K562 (cell line): ENCODE measurements at regions not wholly inside any gene's neighbourhood (a gene's known extent, or its start where the extent isn't known, plus 50 kb on each side); places are given as distances from the start of the nearest gene placed in this dataset.

ENCODE experiments used
- ATAC-seq: fragments of 200-7000 bp; cut with Tn5 transposase; 3 replicates; pipeline ENCODE4 v1.9.1; 2020; ENCODE audit warnings: moderate library complexity
- BruUV-seq: library from RNA; stranded (reverse); fragments of 400-500 nt; replicated peaks from 2 replicates; lab custom pipeline; 2021; lab: Mats Ljungman, UMichigan
- CTCF ChIA-PET: fragments of 300-600 bp; formaldehyde crosslinking; extraction: SDS; loops from one replicate; lab custom pipeline; 2021; ENCODE audit warnings: low intra/inter-chr PET ratio; lab: Yijun Ruan, JAX
- POLR2A ChIA-PET: fragments of 300-600, 350-650 bp; sonication (Branson Sonifier 250); formaldehyde crosslinking; extraction: SDS; loops from one replicate; lab custom pipeline; 2021; ENCODE audit warnings: antibody characterized with exemption, inconsistent platforms; lab: Yijun Ruan, JAX
- DNase-seq, 4 experiments: peaks; one replicate each; pipeline versions ENCODE4 v3.0.0 to v3.0.0-alpha.2; 2011 to 2018; ENCODE audit warnings: low spot score in 3 of 4, mixed read lengths in 3 of 4; ENCODE audit errors: extremely low read depth in 1 of 4
- FAIRE-seq: peaks from 2 replicates; lab custom pipeline; 2011; peaks lifted over from hg19 to GRCh38; lab: Jason Lieb, UNC
- H2AFZ ChIP-seq: 2 replicates; pipeline ENCODE4 v1.6.0; 2011; ENCODE audit warnings: low read depth, low read length, control low read depth, inconsistent platforms
- H3K27ac ChIP-seq: fragments of 200-600 bp; 3 replicates; pipeline ENCODE4 v1.8.0; 2011; ENCODE audit warnings: low read depth, mild to moderate bottlenecking, control low read depth, inconsistent platforms, low read length, moderate library complexity, mixed read lengths; ENCODE audit errors: extremely low read depth
- H3K27me3 ChIP-seq, 2 experiments: fragments of 300-600 bp in 1 of 2; 2 replicates in 1 of 2; 3 replicates in 1 of 2; pipeline versions ENCODE4 v1.6.0 to v1.8.0; 2011; ENCODE audit warnings: inconsistent platforms in 2 of 2, low read length in 2 of 2, mild to moderate bottlenecking in 1 of 2, mixed read lengths in 1 of 2, moderate library complexity in 1 of 2; ENCODE audit not compliant: control insufficient read depth in 2 of 2, insufficient read depth in 2 of 2
- H3K36me3 ChIP-seq: fragments of 300-600 bp; 3 replicates; pipeline ENCODE4 v1.8.0; 2011; ENCODE audit warnings: mild to moderate bottlenecking, low read length, inconsistent platforms; ENCODE audit not compliant: control insufficient read depth, insufficient read depth
- H3K4me1 ChIP-seq, 2 experiments: fragments of 200-600 bp in 1 of 2; replicated peaks in 1 of 2; 2 replicates in 1 of 2; 3 replicates in 1 of 2; pipeline versions ENCODE4 v1.5.1 to v1.8.0; 2011; ENCODE audit warnings: inconsistent platforms in 2 of 2, low read length in 2 of 2, mild to moderate bottlenecking in 1 of 2, mixed read lengths in 1 of 2, moderate library complexity in 1 of 2; ENCODE audit not compliant: control insufficient read depth in 2 of 2, insufficient read depth in 2 of 2
- H3K4me2 ChIP-seq: 2 replicates; pipeline ENCODE4 v1.6.1; 2011; ENCODE audit warnings: low read length, control low read depth, inconsistent platforms, mixed read lengths; ENCODE audit not compliant: insufficient read depth
- H3K4me3 ChIP-seq: fragments of 200-600 bp; sonication (generic), shearing (Covaris generic); 2 replicates; pipeline ENCODE4 v1.5.1; 2016; ENCODE audit warnings: control low read depth, inconsistent platforms
- H3K79me2 ChIP-seq: fragments of 200-600 bp; 3 replicates; pipeline ENCODE4 v1.8.0; 2011; ENCODE audit warnings: low read length, inconsistent platforms; ENCODE audit not compliant: control insufficient read depth, insufficient read depth
- H3K9ac ChIP-seq, 2 experiments: 2 replicates each; pipeline versions ENCODE4 v1.6.0 to v1.6.1; 2011; ENCODE audit warnings: low read depth in 2 of 2, low read length in 2 of 2, control low read depth in 1 of 2, inconsistent platforms in 1 of 2, mild to moderate bottlenecking in 1 of 2, mixed read lengths in 1 of 2; ENCODE audit not compliant: insufficient read depth in 1 of 2
- H3K9me1 ChIP-seq: one replicate; pipeline ENCODE4 v1.6.0; 2011; ENCODE audit warnings: inconsistent platforms, mild to moderate bottlenecking, low read length, moderate library complexity; ENCODE audit not compliant: control insufficient read depth, insufficient read depth
- H3K9me3 ChIP-seq: replicated peaks from 2 replicates; pipeline ENCODE4 v1.5.1; 2011; ENCODE audit warnings: low read depth, low read length, inconsistent platforms; ENCODE audit not compliant: control insufficient read depth, insufficient read depth
- H4K20me1 ChIP-seq: replicated peaks from 2 replicates; pipeline ENCODE4 v1.6.1; 2011; ENCODE audit warnings: low read length, inconsistent platforms, mixed read lengths; ENCODE audit not compliant: control insufficient read depth, insufficient read depth
- CBX1 ChIP-seq: sonication (generic); IDR thresholded peaks from 2 replicates; pipeline ENCODE4 v1.6.1; 2016; ENCODE audit warnings: antibody characterized with exemption, low read depth, mild to moderate bottlenecking
- GATA2 ChIP-seq: sonication (generic); formaldehyde crosslinking; IDR thresholded peaks from 2 replicates; pipeline ENCODE4 v1.4.0; 2020; ENCODE audit warnings: mild to moderate bottlenecking, missing genetic modification reagents
- KHSRP ChIP-seq: fragments of 450-650 bp; IDR thresholded peaks from 2 replicates; pipeline ENCODE4 v1.6.1; 2017
- RBM39 ChIP-seq: fragments of 200-400 bp; formaldehyde crosslinking; optimal IDR thresholded peaks from 2 replicates; pipeline ENCODE3; 2018; ENCODE audit warnings: low read depth, low read length
- SIN3A ChIP-seq, 2 experiments: fragments of 150-350 bp in 1 of 2; IDR thresholded peaks; 2 replicates each; pipeline ENCODE4 v1.6.1; 2011 to 2016; ENCODE audit warnings: borderline replicate concordance in 2 of 2, low read depth in 2 of 2, low read length in 2 of 2, mild to moderate bottlenecking in 2 of 2, moderate library complexity in 2 of 2; ENCODE audit not compliant: control insufficient read depth in 1 of 2
- TAF9B ChIP-seq: fragments of 450-650 bp; IDR thresholded peaks from 2 replicates; pipeline ENCODE4 v1.6.1; 2018; ENCODE audit warnings: mild to moderate bottlenecking; ENCODE audit not compliant: partially characterized antibody
- TCFL5 ChIP-seq: fragments of 250-450 bp; sonication (Bioruptor Pico); conservative IDR thresholded peaks from 2 replicates; pipeline ENCODE4 v1.6.1; 2021; ENCODE audit warnings: mild to moderate bottlenecking, moderate library complexity, matching md5 sums
- ZNF133 ChIP-seq: fragments of 250-450 bp; sonication (Bioruptor Pico); IDR thresholded peaks from 2 replicates; pipeline ENCODE4 v1.4.0; 2020; ENCODE audit warnings: mild to moderate bottlenecking
- ZNF23 ChIP-seq: fragments of 250-450 bp; sonication (Bioruptor Pico); IDR thresholded peaks from 2 replicates; pipeline ENCODE4 v1.4.0; 2020; ENCODE audit warnings: mild to moderate bottlenecking
- ZNF408 ChIP-seq: fragments of 250-450 bp; sonication (Bioruptor Pico); IDR thresholded peaks from 2 replicates; pipeline ENCODE4 v1.4.0; 2020; ENCODE audit warnings: low read depth, mild to moderate bottlenecking, moderate library complexity
- WGBS: fragments of 100-300 bp; shearing (Covaris generic); methylation state at CpG from one replicate; pipeline ENCODE4 v1.1.6; 2016; ENCODE audit warnings: low coverage, mixed read lengths; ENCODE audit not compliant: insufficient coverage; ENCODE audit errors: missing lambda C conversion rate; 5-methylcytosine and 5-hydroxymethylcytosine counted together
- in situ Hi-C: fragments of 300-500 bp; cut with MboI; formaldehyde crosslinking; loops from 4 replicates; pipeline ENCODE4 v1.15.0; 2018; ENCODE audit warnings: inconsistent platforms, mixed read lengths
- intact Hi-C: fragments of 100-400 bp; cut with micrococcal nuclease; formaldehyde crosslinking; loops from 2 replicates; pipeline ENCODE4 v1.14.2; 2022
- TF ChIP-seq, protein P1 (sequence below): sonication (generic); formaldehyde crosslinking; IDR thresholded peaks from 2 replicates; pipeline ENCODE4 v1.8.1; 2022; ENCODE audit warnings: missing genetic modification reagents

DNA sequence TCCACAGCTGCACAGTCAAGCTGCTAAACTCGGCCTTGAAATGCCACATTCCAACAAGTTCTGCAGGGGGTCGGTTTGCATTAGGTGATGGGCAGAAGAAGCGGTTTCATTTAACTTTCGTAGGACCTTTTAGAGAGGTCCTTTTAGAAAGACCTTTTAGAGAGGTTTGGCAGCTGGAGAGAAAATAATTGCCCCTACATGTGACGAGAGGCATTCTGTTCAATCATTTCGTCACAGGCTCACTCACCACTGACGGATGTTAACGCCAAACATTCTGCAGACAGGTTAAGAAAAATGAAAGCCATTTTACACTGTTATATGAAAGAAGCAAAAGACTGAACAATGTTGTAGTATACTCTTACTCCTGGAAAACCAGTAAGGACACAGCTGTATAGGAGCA, 76.5 kb upstream of the ZNF423 start:
- Histone ChIP-seq H3K9ac (no peak overlapping the region), H3K27ac (no peak overlapping the region), H3K4me2 (no peak overlapping the region), H3K36me3 (no peaks in the 10 kb centered on the region), H3K79me2 (no peaks in the 10 kb centered on the region), H3K9me1 (no peaks in the 10 kb centered on the region), H3K9me3 (no peaks in the 10 kb centered on the region), H3K4me3 (no peak overlapping the region), H3K4me1 (no peaks in the 10 kb centered on the region), H2AFZ (no peak overlapping the region), H3K27me3 (peaks cover 17 to 50% of the 10 kb centered on the region in 2 experiments), H4K20me1 (no peaks in the 10 kb centered on the region)
- TF ChIP-seq, protein P1, sequence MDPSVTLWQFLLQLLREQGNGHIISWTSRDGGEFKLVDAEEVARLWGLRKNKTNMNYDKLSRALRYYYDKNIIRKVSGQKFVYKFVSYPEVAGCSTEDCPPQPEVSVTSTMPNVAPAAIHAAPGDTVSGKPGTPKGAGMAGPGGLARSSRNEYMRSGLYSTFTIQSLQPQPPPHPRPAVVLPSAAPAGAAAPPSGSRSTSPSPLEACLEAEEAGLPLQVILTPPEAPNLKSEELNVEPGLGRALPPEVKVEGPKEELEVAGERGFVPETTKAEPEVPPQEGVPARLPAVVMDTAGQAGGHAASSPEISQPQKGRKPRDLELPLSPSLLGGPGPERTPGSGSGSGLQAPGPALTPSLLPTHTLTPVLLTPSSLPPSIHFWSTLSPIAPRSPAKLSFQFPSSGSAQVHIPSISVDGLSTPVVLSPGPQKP, result no peak
- TF ChIP-seq SIN3A (IDR thresholded peaks at IDR 0.05; ENCODE audit: borderline replicate concordance in 2 of 2, control insufficient read depth in 1 of 2, low read depth in 2 of 2, low read length in 2 of 2) (no peak), ZNF408 (no peak), GATA2 (CRISPR knock-in tag) (no peak), ZNF133 (CRISPR knock-in tag) (no peak), RBM39 (no peak), KHSRP (no peak), ZNF23 (no peak), TCFL5 (CRISPR knock-in tag) (no peak), CBX1 (no peak), TAF9B (no peak)
- BruUV-seq, result no TSS peak
- POLR2A ChIA-PET, result interaction anchor here (0.6 to 1.1 kb wide), 2 partner anchors 9 to 37 kb away, joined by 3 read pairs; no protein-coding TSS in a partner anchor
- ATAC-seq, result no peak
- 0% methylated on average over 8 of the region's 8 CpGs for WGBS
- in situ Hi-C loops, result no loop called here
- FAIRE-seq, result no peak
- intact Hi-C loops, result no loop called here
- no peak for DNase-seq
- CTCF ChIA-PET, result no interaction called here
